DND-41 (cell line): ENCODE measurements at regions not wholly inside any gene's neighbourhood (a gene's known extent, or its start where the extent isn't known, plus 50 kb on each side); places are given as distances from the start of the nearest gene placed in this dataset.

Source experiments
- EZH2 ChIP-seq: IDR thresholded peaks from 3 replicates; pipeline ENCODE4 v1.6.1; 2012; ENCODE audit warnings: borderline replicate concordance, low read depth, mild to moderate bottlenecking, moderate library complexity, low read length, inconsistent platforms; ENCODE audit not compliant: severe bottlenecking
- TF ChIP-seq, protein P1 (sequence below): IDR thresholded peaks from 2 replicates; pipeline ENCODE4 v1.5.1; 2012; ENCODE audit warnings: borderline replicate concordance, low read length, moderate library complexity, mild to moderate bottlenecking; ENCODE audit not compliant: poor library complexity, severe bottlenecking; ENCODE audit errors: extremely low read depth

- TF ChIP-seq, protein P1, sequence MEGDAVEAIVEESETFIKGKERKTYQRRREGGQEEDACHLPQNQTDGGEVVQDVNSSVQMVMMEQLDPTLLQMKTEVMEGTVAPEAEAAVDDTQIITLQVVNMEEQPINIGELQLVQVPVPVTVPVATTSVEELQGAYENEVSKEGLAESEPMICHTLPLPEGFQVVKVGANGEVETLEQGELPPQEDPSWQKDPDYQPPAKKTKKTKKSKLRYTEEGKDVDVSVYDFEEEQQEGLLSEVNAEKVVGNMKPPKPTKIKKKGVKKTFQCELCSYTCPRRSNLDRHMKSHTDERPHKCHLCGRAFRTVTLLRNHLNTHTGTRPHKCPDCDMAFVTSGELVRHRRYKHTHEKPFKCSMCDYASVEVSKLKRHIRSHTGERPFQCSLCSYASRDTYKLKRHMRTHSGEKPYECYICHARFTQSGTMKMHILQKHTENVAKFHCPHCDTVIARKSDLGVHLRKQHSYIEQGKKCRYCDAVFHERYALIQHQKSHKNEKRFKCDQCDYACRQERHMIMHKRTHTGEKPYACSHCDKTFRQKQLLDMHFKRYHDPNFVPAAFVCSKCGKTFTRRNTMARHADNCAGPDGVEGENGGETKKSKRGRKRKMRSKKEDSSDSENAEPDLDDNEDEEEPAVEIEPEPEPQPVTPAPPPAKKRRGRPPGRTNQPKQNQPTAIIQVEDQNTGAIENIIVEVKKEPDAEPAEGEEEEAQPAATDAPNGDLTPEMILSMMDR, result no peak
- TF ChIP-seq EZH2, result no peak
Observed at GRCh38 chr21:31429506-31429905, 85.4 kb upstream of the TIAM1 start.
